Tibial artery (tissue), 4 donors: ENCODE measurements at regions not wholly inside any gene's neighbourhood (a gene's known extent, or its start where the extent isn't known, plus 50 kb on each side); places are given as distances from the start of the nearest gene placed in this dataset.

ENCODE experiments used
- DNase-seq, 2 donors: peaks; one replicate each; pipeline ENCODE4 v3.0.0-alpha.2; 2019
- H3K27ac ChIP-seq, 2 donors: fragments of 200-600 bp; sonication (generic) in 1 of 2; 1 replicate in 1 of 2; 2 replicates in 1 of 2; pipeline ENCODE4 v1.5.1; 2018 to 2019; ENCODE audit warnings: mild to moderate bottlenecking in 1 of 2
- H3K27me3 ChIP-seq, 2 donors: fragments of 200-600 bp; sonication (generic) in 1 of 2; one replicate each; pipeline versions ENCODE4 v1.5.1 to v1.6.0; 2016 to 2019
- H3K36me3 ChIP-seq, 3 donors: fragments of 200-600 bp; sonication (generic) in 2 of 3; one replicate each; pipeline ENCODE4 v1.5.1; 2016 to 2019; ENCODE audit warnings: mild to moderate bottlenecking in 2 of 3
- H3K4me1 ChIP-seq, 4 donors: fragments of 200-600 bp; sonication (generic) in 2 of 4; 1 replicate in 3 of 4; 2 replicates in 1 of 4; pipeline ENCODE4 v1.5.1; 2016 to 2019
- H3K4me3 ChIP-seq, 2 donors: fragments of 200-600 bp; sonication (generic) in 1 of 2; 1 replicate in 1 of 2; 2 replicates in 1 of 2; pipeline ENCODE4 v1.5.1; 2018 to 2019; ENCODE audit warnings: mild to moderate bottlenecking in 2 of 2
- H3K9me3 ChIP-seq, 3 donors: fragments of 200-600 bp; sonication (generic) in 1 of 3; one replicate each; pipeline ENCODE4 v1.5.1; 2016 to 2019
- CTCF ChIP-seq, 2 experiments: fragments of 200-600 bp in 1 of 2; fragments of 450-650 bp in 1 of 2; IDR thresholded peaks; one replicate each; pipeline ENCODE4 v1.5.1; 2017 to 2019; ENCODE audit warnings: antibody characterized with exemption in 2 of 2, mild to moderate bottlenecking in 1 of 2, moderate library complexity in 1 of 2
- intact Hi-C: fragments of 100-400 bp; cut with DNase I; formaldehyde crosslinking; loops from one replicate; pipeline ENCODE4 v1.15.0; 2023; ENCODE audit warnings: low total_unique reads

- Histone ChIP-seq H3K27ac (no peak overlapping the region), H3K27me3 (peaks cover 0 to 28% of the 10 kb centered on the region in 2 donors), H3K9me3 (no peaks in the 10 kb centered on the region), H3K4me3 (no peak overlapping the region), H3K4me1 (no peaks in the 10 kb centered on the region), H3K36me3 (no peaks in the 10 kb centered on the region)
- DNase-seq, result no peak
- intact Hi-C loops, result no loop called here
- TF ChIP-seq CTCF (IDR thresholded peaks at IDR 0.05), result no peak
These were observed 90.0 kb downstream of the NPTX2 start for GRCh38 chr7:98707076-98707475.

- Histone ChIP-seq H3K9me3 (no peaks in the 10 kb centered on the region), H3K27me3 (peaks cover 0 to 7% of the 10 kb centered on the region in 2 donors), H3K4me3 (no peak overlapping the region), H3K27ac (no peak overlapping the region), H3K36me3 (no peaks in the 10 kb centered on the region), H3K4me1 (no peaks in the 10 kb centered on the region)
- intact Hi-C loops, result no loop called here
- DNase-seq, result no peak
- TF ChIP-seq CTCF (IDR thresholded peaks at IDR 0.05), result no peak
These were observed 94.9 kb downstream of the NPTX2 start for GRCh38 chr7:98711945-98712344.

GRCh38 chr7:98713165-98713810 is 96.2 kb downstream of the NPTX2 start:
- no peaks in the 10 kb centered on the region for H3K4me1 ChIP-seq
- H3K27ac ChIP-seq, result no peak overlapping the region
- no peak for TF ChIP-seq CTCF (IDR thresholded peaks at IDR 0.05)
- H3K9me3 ChIP-seq, result no peaks in the 10 kb centered on the region
- H3K27me3 ChIP-seq, result peaks cover 0 to 3% of the 10 kb centered on the region in 2 donors
- H3K4me3 ChIP-seq, result no peak overlapping the region
- H3K36me3 ChIP-seq, result no peaks in the 10 kb centered on the region
- no peak for DNase-seq
- intact Hi-C loops, result no loop called here

- H3K36me3 ChIP-seq, result no peaks in the 10 kb centered on the region
- intact Hi-C loops, result no loop called here
- H3K27ac ChIP-seq, result no peak overlapping the region
- no peak for TF ChIP-seq CTCF (IDR thresholded peaks at IDR 0.05)
- no peak for DNase-seq
- no peaks in the 10 kb centered on the region for H3K9me3 ChIP-seq
- H3K27me3 ChIP-seq, result peaks cover 0 to 16% of the 10 kb centered on the region in 2 donors
- no peak overlapping the region for H3K4me3 ChIP-seq
- H3K4me1 ChIP-seq, result no peaks in the 10 kb centered on the region
These were observed 102.3 kb downstream of the NPTX2 start for GRCh38 chr7:98719396-98719795.

GRCh38 chr7:98722402-98722801 is 105.3 kb downstream of the NPTX2 start:
- DNase-seq, result no peak
- intact Hi-C loops, result no loop called here
- no peak for TF ChIP-seq CTCF (IDR thresholded peaks at IDR 0.05)

GRCh38 chr7:98724591-98724990 is 107.5 kb downstream of the NPTX2 start:
- no peaks in the 10 kb centered on the region for H3K36me3 ChIP-seq
- no peaks in the 10 kb centered on the region for H3K4me1 ChIP-seq
- intact Hi-C loops, result no loop called here
- H3K4me3 ChIP-seq, result no peak overlapping the region
- no peak for DNase-seq
- H3K9me3 ChIP-seq, result no peaks in the 10 kb centered on the region
- no peak for TF ChIP-seq CTCF (IDR thresholded peaks at IDR 0.05)
- peaks cover 0 to 19% of the 10 kb centered on the region in 2 donors for H3K27me3 ChIP-seq
- H3K27ac ChIP-seq, result no peak overlapping the region

More at GRCh38 chr7:98722402-98722801, 105.3 kb downstream of the NPTX2 start:
- peaks cover 0 to 21% of the 10 kb centered on the region in 2 donors for H3K27me3 ChIP-seq
- H3K27ac ChIP-seq, result no peak overlapping the region
- H3K4me1 ChIP-seq, result no peaks in the 10 kb centered on the region
- no peaks in the 10 kb centered on the region for H3K36me3 ChIP-seq
- H3K9me3 ChIP-seq, result no peaks in the 10 kb centered on the region
- no peak overlapping the region for H3K4me3 ChIP-seq
